Endodermal cell (in vitro differentiated cells): ENCODE measurements at regions not wholly inside any gene's neighbourhood (a gene's known extent, or its start where the extent isn't known, plus 50 kb on each side); places are given as distances from the start of the nearest gene placed in this dataset.
A peak's percentile ranks its signal among the peaks of the same experiment; 100 is the strongest.

Experiments used
- DNase-seq: peaks from one replicate; pipeline ENCODE4 v3.0.0-alpha.2; 2017
- H3K27ac ChIP-seq: 2 replicates; pipeline ENCODE4 v1.5.1; 2013; ENCODE audit warnings: mild to moderate bottlenecking, low read depth, low read length, moderate library complexity
- H3K27me3 ChIP-seq: 2 replicates; pipeline ENCODE4 v1.6.1; 2013; ENCODE audit warnings: mild to moderate bottlenecking, low read length, moderate library complexity; ENCODE audit not compliant: insufficient read depth, control insufficient read depth, poor library complexity, severe bottlenecking
- H3K36me3 ChIP-seq: 2 replicates; pipeline ENCODE4 v1.7.0; 2013; ENCODE audit warnings: mild to moderate bottlenecking, low read length, moderate library complexity; ENCODE audit not compliant: control insufficient read depth, insufficient read depth
- H3K4me1 ChIP-seq: one replicate; pipeline ENCODE4 v1.7.0; 2013; ENCODE audit warnings: low read length; ENCODE audit not compliant: control insufficient read depth, insufficient read depth
- H3K4me3 ChIP-seq: 2 replicates; pipeline ENCODE4 v1.5.1; 2013; ENCODE audit warnings: mild to moderate bottlenecking, low read length, moderate library complexity
- H3K9ac ChIP-seq: 2 replicates; pipeline ENCODE4 v1.6.1; 2013; ENCODE audit warnings: mild to moderate bottlenecking, low read length, moderate library complexity; ENCODE audit not compliant: poor library complexity, severe bottlenecking; ENCODE audit errors: extremely low read depth
- H3K9me3 ChIP-seq: 2 replicates; pipeline ENCODE4 v1.6.1; 2013; ENCODE audit warnings: mild to moderate bottlenecking, low read length, moderate library complexity; ENCODE audit not compliant: control insufficient read depth
- H3K27ac Mint-ChIP-seq: 2 replicates; pipeline ENCODE4 v1.8.0; 2020; ENCODE audit warnings: mixed read lengths
- H3K27me3 Mint-ChIP-seq: 2 replicates; pipeline ENCODE4 v1.8.0; 2021; ENCODE audit warnings: mild to moderate bottlenecking, mixed read lengths; ENCODE audit not compliant: insufficient read depth
- H3K36me3 Mint-ChIP-seq: 2 replicates; pipeline ENCODE4 v1.8.0; 2020; ENCODE audit warnings: low read depth, mixed read lengths
- H3K4me1 Mint-ChIP-seq: 2 replicates; pipeline ENCODE4 v1.8.0; 2020; ENCODE audit warnings: mixed read lengths
- H3K4me3 Mint-ChIP-seq: 2 replicates; pipeline ENCODE4 v1.8.0; 2020; ENCODE audit warnings: mild to moderate bottlenecking, moderate library complexity, mixed read lengths
- H3K9me3 Mint-ChIP-seq: 2 replicates; pipeline ENCODE4 v1.8.0; 2020; ENCODE audit warnings: mild to moderate bottlenecking, mixed read lengths
- WGBS, 2 experiments: methylation state at CpG; one replicate each; pipeline versions ENCODE4 v1.1.5 to v1.1.7; 2013; ENCODE audit warnings: missing lambda C conversion rate in 2 of 2, mixed read lengths in 1 of 2; ENCODE audit not compliant: insufficient coverage in 1 of 2, insufficient read length in 1 of 2; 5-methylcytosine and 5-hydroxymethylcytosine counted together
- TF ChIP-seq, protein P1 (sequence below): fragments of 200-600 bp; sonication (generic); conservative IDR thresholded peaks from 2 replicates; pipeline ENCODE4 v1.5.0; 2021; ENCODE audit warnings: antibody characterized with exemption, mild to moderate bottlenecking

DNA sequence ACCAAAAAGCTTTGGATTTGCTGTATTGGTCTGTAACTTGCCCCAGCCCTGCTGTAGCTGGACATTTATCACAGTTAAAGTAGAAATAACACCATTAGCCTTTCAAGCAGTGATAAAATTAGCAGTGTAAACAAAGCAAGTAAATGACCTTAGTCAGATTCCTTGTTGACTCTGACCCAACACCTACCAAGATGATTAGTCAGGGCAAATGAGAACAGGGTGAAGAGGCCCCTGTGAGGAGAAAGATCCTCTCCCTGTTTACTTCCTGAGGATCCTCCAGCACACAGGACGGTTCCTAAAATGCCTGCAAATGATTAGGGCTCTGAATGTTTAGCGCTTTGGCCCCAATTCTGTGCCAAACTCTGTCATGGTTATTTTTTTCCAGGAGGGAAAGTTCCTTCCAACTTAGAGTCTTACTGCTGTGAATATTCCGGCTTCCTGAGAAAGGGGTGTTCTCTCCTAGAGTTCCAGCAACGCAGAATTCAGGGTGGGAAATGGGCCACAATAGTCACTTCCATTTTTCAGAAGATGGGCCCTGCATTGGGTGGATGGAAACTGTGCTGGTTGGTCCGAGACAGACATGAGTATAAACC, 259.0 kb upstream of the MYOCD start:
- Histone ChIP-seq H3K27me3 (no peaks in the 10 kb centered on the region), H3K9me3 (no peaks in the 10 kb centered on the region), H3K4me1 (peaks cover 8% of the 10 kb centered on the region), H3K36me3 (no peaks in the 10 kb centered on the region), H3K9ac (no peak overlapping the region), H3K4me3 (peak overlapping the region; percentile 55), H3K27ac (no peak overlapping the region)
- H3K27me3 Mint-ChIP-seq, result peaks cover 13% of the 10 kb centered on the region
- no peaks in the 10 kb centered on the region for H3K36me3 Mint-ChIP-seq
- peak overlapping the region; percentile 32 for H3K4me3 Mint-ChIP-seq
- peaks cover 27% of the 10 kb centered on the region for H3K4me1 Mint-ChIP-seq
- H3K27ac Mint-ChIP-seq, result peak overlapping the region; percentile 86
- no peaks in the 10 kb centered on the region for H3K9me3 Mint-ChIP-seq
- 62 to 88% methylated on average over 5 of the region's 5 CpGs for WGBS, 2 experiments
- TF ChIP-seq, protein P1, sequence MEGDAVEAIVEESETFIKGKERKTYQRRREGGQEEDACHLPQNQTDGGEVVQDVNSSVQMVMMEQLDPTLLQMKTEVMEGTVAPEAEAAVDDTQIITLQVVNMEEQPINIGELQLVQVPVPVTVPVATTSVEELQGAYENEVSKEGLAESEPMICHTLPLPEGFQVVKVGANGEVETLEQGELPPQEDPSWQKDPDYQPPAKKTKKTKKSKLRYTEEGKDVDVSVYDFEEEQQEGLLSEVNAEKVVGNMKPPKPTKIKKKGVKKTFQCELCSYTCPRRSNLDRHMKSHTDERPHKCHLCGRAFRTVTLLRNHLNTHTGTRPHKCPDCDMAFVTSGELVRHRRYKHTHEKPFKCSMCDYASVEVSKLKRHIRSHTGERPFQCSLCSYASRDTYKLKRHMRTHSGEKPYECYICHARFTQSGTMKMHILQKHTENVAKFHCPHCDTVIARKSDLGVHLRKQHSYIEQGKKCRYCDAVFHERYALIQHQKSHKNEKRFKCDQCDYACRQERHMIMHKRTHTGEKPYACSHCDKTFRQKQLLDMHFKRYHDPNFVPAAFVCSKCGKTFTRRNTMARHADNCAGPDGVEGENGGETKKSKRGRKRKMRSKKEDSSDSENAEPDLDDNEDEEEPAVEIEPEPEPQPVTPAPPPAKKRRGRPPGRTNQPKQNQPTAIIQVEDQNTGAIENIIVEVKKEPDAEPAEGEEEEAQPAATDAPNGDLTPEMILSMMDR, result no peak
- peak; percentile 68 for DNase-seq

DNA sequence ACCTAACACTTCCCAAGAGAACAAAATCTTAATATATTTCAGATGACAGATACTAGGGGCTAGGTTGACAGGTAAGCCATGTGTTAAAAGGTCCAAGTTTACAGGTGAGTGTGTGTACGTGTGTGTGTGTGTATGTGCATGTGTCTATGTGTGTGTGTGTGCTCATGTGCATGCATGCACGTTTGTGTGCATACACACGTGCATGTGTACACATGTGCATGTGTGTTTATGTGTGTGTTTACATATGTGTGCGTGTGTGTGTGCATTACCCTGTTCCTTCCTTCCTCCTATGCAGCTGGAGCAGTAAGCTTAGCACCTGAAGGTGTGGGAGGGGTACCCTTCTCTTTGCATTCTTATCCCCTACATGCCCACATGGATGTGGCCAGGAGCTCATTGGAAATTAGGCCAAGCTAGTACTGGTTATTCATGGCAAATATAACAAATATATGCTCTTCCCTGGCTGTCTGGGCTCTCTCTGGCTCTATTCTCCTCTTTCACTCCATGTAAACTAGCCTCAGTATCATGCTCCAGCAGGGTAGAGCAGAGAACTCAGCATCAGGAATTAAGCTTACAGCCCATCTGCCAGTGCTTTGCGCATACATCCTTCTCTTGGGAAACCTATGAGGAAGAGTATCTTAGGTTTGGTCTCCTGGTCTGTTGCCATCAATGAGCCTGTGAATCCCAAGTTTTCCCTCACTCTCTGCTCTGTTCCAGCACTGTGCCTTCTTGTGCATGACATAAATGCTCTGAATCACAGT, 258.0 kb upstream of the MYOCD start:
- no peaks in the 10 kb centered on the region for H3K27me3 ChIP-seq
- Mint-ChIP-seq H3K4me3 (no peak overlapping the region), H3K4me1 (peaks cover 30% of the 10 kb centered on the region), H3K27ac (peak overlapping the region; percentile 86), H3K36me3 (no peaks in the 10 kb centered on the region), H3K27me3 (peaks cover 13% of the 10 kb centered on the region), H3K9me3 (no peaks in the 10 kb centered on the region)
- no peak overlapping the region for H3K9ac ChIP-seq
- DNase-seq, result no peak
- H3K36me3 ChIP-seq, result no peaks in the 10 kb centered on the region
- WGBS, 2 experiments, result 95 to 100% methylated on average over 2 to 5 of the region's 5 CpGs
- H3K4me3 ChIP-seq, result no peak overlapping the region
- H3K27ac ChIP-seq, result no peak overlapping the region
- TF ChIP-seq, protein P1, result no peak
- H3K9me3 ChIP-seq, result no peaks in the 10 kb centered on the region
- peaks cover 8% of the 10 kb centered on the region for H3K4me1 ChIP-seq

DNA sequence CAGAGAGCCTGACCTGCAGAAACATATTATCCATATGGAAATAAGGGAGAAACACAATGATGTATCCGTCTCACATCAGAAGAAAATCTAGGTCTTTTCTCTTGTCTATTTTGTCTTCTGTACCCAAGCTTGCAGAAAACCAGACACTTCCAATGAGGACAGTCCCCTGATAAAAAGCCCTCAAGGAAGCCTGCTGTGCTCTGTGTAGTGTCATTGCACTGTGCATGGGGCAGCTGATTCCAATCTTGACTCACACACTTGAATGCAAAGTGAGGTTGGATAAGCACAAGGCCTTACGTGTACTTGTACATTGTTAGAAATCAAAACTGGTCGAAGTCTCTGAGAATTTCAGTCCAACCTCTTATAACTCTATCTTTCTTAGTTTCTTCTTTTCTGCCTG, 256.6 kb upstream of the MYOCD start:
- Histone ChIP-seq H3K9me3 (no peaks in the 10 kb centered on the region), H3K4me1 (peaks cover 8% of the 10 kb centered on the region), H3K36me3 (no peaks in the 10 kb centered on the region), H3K27ac (no peak overlapping the region), H3K4me3 (no peak overlapping the region), H3K9ac (no peak overlapping the region), H3K27me3 (no peaks in the 10 kb centered on the region)
- no peaks in the 10 kb centered on the region for H3K36me3 Mint-ChIP-seq
- no peaks in the 10 kb centered on the region for H3K9me3 Mint-ChIP-seq
- DNase-seq, result no peak
- H3K27me3 Mint-ChIP-seq, result peaks cover 5% of the 10 kb centered on the region
- H3K4me1 Mint-ChIP-seq, result peaks cover 31% of the 10 kb centered on the region
- 95 to 97% methylated on average over 3 of the region's 3 CpGs for WGBS, 2 experiments
- TF ChIP-seq, protein P1, result no peak
- no peak overlapping the region for H3K4me3 Mint-ChIP-seq
- no peak overlapping the region for H3K27ac Mint-ChIP-seq
